ENCODE measurements at regions not wholly inside any gene's neighbourhood (a gene's known extent, or its start where the extent isn't known, plus 50 kb on each side); places are given as distances from the start of the nearest gene placed in this dataset.
"Not testable (repeated sequence)": the region's sequence is repeated elsewhere in the genome, so short reads cannot be mapped to it uniquely, and the experiment has no call there.

DNA sequence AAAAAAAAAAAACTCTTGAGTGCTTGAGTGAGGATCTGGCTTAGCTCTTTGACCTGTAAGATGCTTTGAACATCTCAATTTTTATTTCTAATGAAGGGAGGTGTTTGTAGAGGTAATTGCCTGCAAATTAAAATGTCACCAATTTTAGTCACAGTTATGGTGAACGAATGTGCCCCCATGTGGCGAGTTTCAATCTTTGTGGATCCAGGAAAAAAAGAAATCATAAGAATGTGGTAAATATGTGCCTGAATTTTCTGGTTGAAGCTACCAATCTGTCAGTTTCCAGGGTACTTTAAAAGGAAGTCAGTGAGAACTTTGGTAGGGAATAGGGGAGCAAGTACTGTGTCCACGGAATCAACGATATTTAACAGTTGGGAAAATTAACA is 1772.4 kb upstream of the CDH9 start:
- DNase-seq = no peak

DNA sequence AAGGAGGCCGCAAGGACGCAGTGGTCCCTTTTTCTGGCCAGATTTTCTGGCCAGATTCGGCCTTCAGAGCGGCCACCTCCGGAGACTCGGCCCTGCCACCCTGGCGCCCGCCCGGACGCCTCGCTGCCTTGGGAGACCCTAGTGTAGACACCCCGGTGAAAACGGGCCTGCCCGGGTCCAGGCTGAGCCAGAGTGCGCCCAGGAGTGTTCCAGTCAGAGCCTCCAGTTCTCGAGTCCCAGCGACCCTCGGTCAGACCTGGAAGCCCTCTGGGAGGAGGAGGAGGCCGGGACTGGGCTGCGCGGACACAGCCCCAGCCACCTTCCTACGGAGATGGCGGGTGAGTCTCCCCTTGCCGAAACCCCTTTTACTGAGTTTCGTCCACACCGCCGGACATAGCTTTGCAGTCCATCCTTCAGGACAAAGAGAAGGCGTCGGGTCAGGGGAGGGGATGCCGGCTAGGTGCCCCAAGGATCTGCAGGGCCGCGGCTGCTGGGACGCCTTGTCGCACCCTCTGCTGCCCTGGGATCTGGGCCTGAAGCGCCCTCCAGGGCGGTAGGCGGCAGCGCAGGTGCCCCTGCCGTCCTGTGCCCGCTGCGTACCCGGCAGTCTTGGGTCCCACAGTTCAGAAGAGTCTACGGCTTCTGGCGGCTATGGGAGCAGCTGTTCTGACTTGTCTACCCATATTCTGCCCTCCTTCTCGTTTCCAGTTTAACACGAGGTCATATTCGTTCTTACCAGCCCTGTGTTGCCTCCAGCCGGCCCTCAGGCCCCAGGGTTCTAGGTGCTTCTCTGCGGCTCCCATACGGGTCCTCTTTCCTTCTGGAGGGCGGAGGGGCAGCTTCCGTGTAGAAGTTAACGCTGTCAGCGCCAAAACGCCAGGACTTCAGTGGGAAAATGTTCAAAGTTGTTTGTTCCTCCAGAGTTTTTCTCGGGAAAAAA is 1771.7 kb upstream of the CDH9 start:
- DNase-seq = no peak

DNA sequence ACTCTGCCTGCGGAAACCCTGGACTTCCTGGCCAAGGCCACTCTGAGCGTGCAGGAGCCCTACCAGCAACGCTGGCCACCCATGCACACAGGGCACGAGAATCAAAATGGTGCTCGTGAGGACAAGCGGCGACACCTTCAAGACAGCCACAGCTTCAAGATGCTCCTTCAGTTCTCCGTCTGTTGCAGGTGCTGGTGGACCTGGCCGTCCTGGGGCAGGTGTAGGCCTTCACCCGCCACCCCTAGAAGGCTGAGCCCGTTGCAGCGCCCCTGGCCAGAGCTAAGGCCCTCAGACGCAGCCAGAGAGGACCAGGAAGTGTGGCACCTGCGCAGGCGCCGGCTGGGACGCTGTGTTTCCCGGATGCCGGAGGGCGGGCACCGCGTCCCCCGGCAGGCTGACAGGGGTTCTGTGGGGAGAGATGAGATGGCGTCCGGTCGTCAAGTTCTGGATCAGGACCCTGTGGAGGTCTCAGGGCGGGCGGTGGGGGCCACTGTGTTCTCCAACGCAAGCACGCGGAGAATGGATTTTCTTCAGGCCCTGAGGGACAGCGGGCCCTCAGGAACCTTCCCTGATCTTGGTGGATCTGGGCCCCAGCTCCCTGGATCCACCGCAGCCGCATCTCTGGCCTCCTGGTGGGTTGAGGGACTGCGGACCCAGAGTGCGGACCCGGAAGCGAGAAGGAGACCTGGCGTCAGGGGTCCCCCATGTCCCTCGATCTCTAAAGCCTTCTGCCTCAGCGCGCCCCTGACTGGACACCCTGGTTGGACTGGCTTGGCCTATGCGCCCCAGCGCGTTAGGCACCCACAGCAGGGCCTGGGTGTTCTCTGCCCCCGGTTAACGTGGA is 1770.8 kb upstream of the CDH9 start:
- no peak for DNase-seq

DNA sequence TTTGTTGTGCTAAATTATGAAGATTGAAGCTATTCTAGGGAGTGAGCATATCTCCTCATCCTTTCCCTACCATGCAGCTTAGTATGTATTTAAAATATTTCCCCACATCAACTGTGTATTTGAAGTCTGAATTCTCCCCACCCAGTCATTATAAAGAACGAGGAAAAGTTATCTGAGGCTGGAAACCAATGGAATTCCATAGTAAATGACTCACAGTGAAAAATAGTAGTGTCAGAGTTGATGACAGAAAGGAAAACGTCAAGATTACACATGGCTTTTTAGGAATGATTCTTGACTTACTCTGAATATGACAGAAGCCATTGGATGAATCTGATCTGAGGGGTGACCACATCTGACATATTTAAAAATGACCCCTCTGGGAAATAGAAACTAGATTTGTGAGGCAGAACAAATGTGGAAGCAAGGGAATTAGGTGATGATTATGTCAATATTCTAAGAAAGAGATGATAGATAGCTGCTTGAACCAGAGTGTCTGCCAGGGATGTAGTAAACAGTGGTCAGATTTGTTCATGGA is 1768.9 kb upstream of the CDH9 start:
- DNase-seq = no peak

DNA sequence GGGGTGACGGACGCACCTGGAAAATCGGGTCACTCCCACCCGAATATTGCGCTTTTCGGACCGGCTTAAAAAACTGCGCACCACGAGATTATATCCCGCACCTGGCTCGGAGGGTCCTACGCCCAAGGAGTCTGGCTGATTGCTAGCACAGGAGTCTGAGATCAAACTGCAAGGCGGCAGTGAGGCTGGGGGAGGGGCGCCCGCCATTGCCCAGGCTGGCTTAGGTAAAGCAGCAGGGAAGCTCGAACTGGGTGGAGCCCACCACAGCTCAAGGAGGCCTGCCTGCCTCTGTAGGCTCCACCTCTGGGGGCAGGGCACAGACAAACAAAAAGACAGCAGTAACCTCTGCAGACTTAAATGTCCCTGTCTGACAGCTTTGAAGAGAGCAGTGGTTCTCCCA is 1760.6 kb upstream of the CDH9 start:
- DNase-seq = not testable (repeated sequence)

DNA sequence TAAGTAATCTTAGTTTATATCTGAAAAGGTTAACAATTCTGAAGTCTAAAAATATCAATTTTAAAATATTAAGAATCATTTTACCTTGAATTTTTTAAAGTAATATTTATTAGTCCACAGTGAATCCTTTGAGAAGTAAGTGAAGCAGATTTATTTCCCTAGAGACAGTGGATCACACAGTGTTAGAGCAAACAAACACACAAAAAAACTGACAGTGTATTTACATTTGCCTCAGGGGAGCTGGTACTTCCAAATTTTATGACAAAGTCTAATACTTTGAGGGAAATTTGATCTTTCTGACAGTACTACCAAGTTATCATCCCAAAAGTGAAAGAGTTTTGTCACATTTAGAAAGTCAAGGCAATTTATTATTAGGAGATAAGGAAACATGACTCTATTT is 1750.6 kb upstream of the CDH9 start:
- no peak for DNase-seq

DNA sequence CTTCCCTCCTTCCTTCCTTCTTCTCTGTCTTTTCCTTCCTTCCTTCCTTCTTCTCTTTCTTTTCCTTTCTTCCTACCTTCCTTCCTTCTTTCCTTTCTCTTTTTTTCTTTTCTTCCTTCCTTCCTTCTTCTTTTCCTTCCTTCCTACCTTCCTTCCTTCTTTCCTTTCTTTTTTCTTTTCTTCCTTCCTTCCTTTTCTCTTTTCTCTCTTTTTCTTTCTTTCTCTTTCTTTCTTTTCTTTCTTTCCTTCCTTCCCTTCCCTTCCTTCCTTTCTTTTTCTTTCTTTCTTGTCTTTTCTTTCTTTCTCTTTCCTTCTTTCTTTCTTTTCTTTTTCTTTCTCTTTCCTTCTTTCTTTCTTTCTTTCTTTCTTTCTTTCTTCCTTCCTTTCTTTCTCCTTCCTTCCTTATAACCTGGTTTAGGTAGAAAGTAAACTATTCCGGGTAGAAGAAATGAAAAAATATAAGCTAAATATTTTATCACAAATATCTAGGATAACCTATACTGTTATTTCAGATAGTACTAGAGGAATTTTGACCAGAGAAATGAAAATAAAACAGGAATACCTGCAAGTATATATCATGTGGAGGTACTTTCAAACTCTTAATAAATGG is 1741.8 kb upstream of the CDH9 start:
- no peak for DNase-seq

DNA sequence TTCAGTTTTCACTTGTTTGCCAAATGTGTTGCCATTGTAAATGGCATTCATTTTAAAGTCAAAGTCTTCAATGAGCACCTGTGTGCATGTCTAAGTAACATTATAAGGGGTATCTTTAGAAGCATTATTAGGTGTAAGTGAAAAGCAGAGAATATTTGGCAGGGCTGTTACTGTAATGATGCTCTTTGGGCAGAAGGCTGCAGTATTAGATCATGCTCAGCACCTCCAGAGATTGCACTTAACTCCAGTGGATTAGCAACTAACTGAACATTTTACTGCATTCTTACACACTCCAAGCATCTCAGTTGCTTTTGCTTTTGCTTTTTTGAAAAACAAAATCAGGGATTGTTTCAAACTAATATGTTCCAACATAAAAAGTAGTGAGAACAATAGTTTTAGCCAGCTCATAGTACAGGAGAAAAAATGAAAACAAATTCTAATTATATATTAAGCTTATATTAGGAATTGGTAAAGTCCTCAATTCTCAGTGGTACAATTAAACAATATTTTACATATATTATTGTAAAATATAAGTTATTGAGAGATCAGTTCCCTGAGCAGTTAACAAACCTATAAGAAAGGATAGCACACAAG is 1740.9 kb upstream of the CDH9 start:
- DNase-seq = no peak

DNA sequence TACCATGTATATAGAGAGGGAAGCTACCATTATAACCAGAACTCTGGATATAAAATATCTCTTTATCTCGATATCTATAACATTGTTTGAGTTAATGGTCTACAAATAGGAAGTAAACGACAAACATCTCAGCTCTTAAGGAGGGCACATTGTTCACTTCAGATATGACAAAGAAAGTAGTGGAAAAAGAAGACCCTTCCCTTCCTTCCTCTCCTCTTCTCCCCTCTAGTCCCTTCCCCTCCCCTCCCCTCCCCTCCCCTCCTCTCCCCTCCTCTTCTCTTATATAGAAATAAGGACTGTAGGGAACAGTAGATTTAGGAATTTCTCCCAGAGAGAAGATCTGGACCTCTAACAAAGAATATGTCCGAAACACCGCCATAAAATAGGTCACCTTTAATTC is 1731.9 kb upstream of the CDH9 start:
- no peak for DNase-seq

DNA sequence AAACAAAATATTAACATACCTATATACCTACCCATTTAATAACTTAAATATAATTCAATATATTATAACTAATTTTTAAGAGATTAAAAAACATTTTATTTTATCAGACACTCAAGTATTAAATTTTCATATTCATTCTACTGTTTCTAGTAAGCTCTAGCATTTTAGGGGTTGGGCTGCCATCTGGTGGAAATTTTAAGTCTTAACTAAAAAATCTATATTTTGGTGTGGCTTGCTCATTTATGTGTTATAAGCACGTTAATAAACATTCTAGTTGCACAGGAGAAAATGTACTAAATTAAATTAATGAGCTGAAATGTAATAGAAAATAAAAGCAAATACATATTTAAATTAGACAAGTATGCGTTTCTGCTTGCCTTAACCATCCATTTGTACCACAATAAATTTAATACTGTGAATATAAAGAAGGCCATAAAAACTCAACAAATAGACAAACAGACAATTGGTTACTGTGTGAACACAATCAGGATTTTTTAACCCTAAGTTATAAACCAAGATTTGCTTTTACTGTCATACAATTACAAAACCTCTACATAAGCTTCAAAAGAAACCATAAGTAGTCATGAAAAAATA is 1728.3 kb upstream of the CDH9 start:
- DNase-seq = no peak

DNA sequence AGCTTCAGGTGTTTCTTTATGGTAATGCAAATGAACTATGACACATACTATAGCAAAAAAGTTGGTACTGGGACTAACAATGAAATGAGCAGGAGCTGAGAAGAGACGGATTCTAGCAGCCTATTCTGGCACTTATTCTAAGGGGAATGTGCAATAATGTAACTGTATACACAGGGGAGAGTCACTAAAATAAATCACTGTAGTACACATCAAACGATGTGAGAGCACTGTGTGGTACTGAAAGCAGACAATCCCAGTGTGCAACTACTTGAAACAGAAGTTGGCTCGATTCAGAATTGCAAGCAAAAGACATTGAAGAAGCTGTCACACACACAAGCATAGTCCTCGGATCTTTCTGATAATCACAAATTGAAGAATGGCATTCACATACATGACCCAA is 1713.0 kb upstream of the CDH9 start:
- no peak for DNase-seq

DNA sequence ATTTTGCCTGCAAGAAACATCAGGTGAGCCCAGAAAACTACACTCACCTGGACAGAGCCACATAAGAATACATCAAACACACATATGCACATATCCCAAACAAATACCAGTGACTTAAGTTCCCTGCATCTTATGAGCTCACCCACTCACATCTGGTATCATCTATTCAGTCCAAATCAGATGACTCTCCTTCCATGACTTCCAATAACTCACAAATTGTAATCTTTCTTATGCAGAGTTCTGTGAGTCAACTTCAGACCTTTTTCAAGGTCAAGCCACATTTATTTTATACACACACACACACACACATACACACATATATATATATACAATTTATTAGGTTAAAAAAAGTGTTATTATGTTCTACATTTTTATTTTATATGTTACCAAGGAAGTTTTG is 1711.9 kb upstream of the CDH9 start:
- DNase-seq = no peak

DNA sequence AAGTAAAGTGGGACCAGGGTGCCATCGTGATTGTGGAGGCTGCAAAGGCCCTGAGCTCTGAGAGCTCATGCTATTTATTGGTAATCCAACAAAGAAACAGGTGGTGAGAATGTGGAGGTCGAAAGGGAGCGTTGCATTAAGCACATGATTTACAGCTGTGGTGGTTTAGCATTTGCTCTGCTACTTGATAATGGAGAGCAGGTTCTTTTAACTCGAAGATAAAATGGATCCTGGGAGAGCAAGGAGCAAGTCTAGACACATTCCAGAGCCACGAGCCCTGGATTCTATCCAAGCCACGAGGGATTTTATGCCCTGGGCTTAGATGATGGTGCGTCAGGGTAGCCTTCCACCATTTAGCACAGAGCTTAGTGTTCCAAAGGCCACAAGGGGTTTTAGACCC is 1710.1 kb upstream of the CDH9 start:
- no peak for DNase-seq

DNA sequence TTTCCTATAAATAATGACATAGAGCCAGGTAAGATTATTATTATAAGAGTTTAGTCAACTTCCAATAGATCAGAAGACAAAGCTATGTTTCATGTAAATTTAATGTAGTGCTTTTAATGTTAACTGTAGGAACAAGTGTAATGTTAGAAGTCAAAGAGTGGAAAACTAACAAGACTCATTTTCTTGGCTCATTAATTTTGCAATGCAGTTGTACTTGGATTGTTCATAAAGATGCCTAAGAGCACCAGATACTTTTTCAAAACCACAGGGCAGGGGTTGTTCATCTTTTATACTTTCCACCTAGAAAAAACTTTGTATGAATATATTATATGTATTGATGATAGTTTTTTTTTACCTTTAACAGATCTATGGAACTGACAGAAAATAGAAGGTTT is 1705.3 kb upstream of the CDH9 start:
- DNase-seq = no peak

DNA sequence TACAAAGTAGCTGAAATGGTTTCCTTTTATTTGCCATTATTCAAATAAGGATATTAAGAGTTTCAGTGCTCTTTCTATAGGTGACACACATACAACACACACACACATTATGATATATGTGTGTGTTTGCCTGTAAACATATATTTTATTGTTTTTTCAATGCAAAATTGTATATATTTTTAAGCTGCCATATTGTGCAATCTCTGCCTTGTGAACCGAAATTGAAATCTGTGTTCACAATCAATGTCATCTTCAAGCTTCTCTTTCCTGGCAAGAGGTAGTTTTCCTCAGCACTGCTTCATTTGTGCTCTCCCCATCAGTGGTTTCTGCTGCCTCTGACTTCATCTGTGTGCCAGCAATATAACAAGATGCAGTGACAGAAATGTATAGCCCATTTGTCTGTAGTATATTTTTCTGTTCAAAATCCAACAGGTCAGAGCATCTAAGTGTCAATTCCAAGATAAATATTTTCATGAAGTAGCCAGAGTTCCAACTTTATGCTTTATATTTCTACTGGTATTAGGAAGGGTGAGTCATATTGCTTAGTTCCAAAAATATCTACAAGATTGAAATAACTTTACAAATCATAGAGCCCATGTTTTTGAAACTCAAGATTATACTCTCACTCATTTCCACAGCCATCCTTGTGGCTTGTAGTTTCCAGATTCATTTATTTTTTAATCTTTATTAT is 1704.8 kb upstream of the CDH9 start:
- no peak for DNase-seq

DNA sequence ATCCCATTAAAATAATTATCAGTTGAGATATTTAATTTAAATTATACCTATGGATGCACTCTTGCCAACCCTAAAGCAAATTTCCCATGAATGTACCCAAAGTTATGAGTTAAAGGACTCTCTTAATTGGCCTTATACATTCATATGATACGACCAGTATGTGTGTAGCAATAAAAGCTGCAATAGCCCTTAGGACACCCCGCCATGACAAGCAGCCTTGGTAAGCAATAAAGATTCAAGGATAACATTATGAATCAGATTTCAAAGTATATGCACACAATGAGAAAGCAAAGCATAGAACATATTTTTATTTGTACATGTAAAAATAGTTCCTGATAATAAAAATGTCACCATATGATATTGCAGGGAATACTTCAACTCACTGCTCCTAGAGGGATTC is 1699.3 kb upstream of the CDH9 start:
- DNase-seq = no peak

DNA sequence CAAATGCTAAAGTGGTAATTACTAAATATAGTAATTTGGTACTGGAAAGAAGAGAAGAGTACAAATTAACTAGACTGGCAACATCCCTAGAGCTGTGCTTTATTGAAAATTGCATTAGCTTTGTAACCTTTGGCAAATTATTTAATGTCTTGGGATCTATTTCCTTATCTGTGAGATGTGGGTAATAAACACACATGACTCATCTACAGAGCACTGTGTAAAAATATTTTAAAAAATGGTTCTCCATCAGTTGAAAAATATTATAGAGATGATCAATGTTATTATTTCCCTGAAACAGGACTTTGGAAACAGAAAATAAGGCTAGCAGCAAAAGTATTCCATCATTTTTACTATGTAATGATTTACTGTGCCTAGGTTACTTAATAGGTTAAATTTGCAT is 1698.8 kb upstream of the CDH9 start:
- DNase-seq = no peak

DNA sequence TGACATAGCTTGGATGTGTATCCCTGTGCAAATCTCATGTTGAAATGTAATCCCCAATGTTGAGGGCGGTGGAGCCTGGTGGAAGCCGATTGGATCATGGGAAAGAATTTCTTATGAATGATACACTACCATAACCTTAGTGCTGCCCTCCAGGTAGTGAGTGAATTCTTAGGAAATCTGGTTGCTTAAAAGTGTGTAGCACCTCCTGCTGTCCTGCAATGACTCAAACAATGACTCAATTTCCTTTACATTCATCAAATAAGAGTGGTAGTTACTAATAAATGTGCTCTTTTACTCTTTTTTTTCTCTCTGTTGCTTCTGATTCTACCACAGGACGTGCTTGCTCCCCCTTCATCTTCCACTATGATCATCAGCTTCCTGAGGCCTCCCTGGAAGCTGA is 1696.0 kb upstream of the CDH9 start:
- DNase-seq = no peak

DNA sequence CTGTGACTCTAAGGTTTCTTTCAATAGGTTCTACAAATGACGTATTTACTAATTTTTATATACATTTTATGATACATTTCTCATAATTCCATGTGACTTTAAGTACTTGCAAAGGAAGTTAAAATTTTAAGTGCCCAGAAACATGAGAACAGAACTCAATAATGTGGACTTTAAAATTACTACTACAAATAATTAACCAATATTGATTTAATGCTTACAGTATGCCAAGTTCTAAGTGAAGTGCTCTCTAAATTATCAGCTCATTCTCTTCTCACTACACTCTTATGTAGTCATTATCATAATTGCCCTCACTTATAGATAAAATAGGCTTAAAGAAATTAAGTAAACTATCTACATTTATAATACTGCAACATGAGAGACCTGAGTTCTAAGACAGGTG is 1690.7 kb upstream of the CDH9 start:
- DNase-seq = no peak

DNA sequence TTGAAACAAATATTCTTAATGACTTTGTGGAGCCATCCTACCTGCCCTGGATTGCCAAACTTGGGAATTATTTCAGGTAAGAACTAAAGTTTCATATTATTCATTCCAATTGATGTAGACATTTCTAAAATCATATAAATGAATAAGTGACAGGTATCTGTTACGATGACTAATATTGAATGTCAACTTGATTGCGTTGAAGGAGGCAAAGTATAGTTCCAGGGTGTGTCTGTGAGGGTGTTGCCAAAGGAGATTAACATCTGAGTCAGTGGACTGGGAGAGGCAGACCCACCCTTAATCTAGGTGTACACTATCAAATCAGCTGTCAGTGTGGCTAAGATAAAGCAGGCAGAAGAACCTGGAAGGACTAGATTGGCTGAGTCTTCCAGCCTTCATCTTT is 1688.4 kb upstream of the CDH9 start:
- no peak for DNase-seq

DNA sequence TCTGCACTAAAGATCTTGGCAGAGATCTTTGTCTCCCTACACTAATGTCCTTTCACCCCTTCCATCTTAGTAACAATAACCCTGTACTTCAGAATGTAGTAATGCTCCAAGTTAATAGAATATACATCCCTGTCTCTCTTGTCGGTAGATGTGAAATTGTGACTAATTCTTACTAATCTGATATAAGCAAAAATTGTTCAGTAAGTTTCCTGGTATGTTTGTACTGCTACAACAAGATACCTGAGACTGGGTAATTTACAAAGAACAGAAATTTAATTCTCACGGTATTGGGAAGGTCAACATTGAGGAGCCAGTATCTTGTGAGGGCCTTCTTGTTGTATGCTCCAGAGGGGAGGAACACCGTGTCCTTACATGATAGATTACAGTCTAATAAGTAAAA is 1686.6 kb upstream of the CDH9 start:
- DNase-seq = no peak
